ENCODE measurements at regions not wholly inside any gene's neighbourhood (a gene's known extent, or its start where the extent isn't known, plus 50 kb on each side); places are given as distances from the start of the nearest gene placed in this dataset.

DNA sequence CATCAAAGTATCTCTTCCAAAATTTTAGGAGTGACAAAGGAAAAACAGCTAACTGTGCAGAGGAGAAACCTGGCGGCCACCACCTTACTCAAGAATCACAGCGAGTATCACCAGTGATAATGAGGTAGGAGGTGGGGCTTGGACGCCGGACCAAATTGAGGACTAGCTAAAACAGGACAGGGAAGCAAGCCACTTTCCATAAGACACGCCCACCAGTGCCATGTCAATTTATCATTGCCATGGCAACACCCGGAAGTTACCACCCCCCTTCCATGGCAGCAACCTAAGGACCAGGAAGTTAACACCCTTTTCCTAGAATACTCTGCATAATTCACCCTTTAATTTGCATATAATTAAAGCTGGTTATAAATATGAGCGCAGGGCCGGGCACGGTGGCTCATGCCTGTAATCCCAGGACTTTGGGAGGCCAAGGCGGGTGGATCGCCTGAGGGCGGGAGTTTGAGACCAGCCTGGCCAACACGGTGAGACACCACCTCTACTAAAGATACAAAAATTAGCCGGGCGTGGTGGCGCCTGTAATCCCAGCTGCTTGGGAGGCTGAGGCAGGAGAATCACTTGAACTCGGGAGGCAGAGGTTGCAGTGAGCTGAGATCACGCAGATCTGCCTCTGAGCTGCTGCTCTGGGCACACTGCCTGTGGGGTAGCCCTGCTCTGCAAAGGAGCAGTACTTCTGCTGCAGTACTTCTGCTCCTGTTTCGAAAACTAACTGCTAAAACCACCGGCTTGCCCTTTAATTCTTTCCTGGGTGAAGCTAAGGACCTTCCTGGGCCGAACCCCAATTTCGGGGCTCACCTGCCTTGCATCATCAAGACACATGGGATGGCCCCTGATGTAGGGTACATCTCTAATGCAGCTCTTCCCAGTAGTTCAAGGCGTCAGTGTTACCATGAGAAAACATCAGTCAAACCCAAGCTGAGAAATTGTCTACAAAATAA is 116.7 kb downstream of the HMX1 start:
- no peak for DNase-seq

DNA sequence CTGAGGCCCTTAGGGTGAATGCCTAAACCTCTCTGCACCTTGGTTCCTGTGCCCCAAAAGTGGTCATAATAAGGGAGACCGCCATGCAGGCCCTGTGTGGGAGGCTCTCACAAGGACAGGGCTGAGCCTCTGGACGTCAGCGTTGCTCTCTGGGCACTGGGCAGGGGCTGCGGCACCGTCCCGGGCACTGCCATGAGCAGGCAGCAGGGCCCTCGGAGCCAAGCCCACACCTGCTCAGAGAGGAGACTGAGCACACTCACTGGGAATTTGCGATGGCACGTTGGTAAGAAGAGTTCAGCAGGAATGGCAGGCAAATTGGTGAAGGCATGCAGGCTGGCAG is 123.4 kb downstream of the HMX1 start:
- DNase-seq = no peak

DNA sequence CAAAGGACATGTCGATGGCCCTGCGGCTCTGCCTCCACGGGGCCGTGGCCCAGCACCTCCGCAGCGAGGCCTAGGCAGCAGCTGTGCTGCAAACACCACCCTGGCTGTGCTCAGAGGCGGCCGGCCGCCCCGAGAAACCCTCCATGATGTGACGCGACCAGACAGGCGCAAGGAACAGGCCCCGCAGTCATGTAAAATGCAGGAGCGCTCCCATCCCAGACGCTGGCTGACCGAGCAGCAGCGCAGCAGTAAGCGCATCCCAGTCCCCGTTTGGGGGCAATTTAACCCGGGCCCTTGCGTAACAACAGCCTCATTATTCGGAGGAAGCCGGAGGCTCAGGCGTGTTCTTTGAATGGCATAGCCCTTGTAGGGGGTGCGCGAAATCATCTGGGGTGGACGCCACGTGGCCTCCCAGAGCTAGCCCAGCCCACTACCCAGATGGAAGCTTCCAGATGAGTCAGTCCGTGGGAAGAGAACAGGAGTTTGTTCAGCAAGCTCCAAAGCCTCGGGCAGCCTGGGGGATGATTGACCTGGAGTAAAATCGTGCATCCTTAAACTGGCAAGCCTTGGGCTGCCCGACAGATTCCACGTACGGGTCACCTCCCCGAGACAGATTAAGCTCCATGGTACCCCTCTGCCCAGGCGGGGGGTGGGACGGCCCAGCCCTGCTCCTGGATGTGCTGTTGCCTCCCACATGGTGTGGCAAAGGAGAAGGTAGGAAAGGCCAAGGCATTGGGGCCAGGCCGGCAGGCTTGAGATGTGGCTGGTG is 124.0 kb downstream of the HMX1 start:
- no peak for DNase-seq

DNA sequence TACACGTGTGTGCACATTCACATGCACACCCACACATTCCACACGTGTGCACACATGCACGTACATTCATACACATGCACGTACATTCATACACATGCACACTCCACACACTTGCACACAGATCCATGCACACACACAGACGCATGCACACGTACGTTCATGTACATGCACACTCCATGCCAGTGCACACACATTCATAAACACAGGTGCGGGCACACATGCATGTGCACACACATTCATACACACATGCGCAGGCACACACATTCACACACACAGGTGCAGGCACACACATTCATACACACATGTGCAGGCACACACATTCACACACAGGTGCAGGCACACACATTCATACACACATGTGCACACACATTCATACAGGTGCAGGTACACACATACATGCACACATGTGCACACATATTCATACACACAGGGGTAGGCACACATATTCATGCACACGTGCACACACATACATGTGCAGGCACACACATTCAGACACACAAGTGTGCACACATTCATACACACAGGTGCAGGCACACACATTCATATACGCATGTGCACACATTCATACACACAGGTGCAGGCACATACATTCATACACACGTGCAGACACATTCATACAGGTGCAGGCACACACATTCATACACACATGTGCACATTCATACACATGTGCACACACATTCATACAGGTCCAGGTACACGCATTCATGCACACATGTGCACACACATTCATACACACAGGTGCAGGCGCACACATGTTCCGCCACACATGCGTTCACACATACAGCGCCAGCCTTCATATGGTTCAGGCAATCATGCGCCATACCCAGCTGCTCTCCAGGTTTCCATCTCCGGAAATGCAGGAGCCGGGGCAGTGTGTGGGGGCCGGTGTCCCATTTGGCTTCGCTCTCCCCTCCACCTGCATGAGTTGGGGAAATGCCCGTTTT is 124.8 kb downstream of the HMX1 start:
- no peak for DNase-seq

DNA sequence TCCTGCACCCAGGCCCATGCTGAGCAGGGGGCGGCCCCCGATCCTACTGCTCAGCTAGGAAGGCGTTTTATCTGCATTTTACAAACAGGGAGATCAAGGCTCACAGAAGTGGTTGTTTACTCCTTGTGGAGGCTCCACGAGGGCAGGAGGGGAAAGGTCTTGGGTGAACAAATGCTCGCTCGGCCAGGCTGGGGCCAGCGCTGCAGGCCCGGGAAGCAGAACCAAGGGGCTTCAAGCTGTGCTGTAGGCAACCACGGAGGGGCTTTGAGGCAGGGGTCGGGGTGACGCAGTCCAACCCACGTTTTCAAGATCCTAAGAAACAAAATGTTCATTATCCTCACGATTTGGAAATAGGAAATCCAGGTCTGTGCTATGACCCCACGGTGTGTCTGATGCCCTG is 125.8 kb downstream of the HMX1 start:
- no peak for DNase-seq

DNA sequence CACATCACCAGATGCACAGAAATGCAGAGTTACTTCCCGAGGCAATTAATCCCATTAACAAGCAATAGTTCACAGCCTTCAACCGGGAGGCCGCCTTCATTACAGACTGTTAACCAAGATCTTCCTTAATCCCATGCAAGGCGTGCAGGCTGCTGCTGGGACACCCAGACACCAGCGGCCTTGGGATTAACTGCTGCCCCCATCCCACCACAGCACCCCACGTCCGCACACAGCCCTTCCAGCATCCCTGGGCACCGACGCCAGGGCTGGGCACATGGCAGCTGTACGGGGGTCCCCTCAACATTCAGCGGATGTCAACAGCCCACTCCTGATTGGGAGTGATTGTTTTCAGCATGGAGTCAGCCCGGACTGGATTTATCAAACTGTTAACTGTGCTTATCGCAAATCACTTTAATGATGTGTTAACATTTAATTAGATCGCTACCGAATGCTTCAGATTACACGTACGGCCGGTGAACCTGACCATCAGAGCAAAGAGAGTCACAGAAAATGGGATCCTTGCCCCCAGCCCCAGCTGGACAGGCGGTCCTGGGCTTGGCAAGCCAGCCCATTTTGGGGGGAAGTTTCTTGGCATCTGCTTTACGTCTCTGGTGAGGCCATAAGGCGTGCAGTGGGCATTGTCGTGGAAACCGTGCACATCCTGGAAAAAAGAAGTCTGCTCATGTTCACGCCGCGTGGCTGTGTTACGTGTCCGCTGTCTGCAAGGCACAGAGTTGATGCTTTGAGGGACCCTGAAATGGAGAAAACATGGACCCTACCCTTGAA is 126.4 kb downstream of the HMX1 start:
- DNase-seq = no peak

DNA sequence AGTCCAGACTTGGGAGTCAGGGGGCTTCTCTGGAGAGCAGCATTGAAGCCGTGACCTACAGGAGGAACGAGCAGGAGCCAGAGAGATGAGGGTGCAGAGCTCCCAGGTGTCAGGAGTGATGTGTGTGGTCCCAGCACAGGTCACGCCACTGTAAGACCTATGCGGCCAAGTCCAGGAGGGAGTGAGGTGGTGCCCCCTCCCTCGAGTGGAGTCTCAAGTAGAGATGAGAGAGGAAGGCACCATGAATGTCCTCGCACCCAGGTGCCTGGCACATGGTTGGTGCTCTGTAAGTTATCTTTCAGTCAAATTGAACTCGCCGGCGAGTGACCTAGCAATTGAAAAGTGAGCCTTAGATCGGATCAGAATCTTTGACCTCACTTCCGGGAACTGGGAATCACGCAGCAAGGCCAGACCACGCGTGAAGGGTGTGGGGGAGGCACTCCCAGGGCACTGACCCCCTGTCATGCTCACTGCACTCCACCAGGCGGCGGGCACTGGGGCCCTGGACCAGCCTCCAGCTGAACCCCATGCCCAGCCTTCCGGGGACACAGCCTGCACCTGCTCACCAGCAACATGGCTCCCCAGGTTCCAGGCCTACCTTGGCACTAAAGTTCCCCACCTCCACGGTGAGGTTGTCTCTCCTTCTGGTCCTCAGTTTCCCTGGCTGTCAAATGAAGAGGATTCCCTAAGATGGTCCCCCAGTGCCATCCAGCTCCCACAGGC is 127.4 kb downstream of the HMX1 start:
- DNase-seq = no peak

DNA sequence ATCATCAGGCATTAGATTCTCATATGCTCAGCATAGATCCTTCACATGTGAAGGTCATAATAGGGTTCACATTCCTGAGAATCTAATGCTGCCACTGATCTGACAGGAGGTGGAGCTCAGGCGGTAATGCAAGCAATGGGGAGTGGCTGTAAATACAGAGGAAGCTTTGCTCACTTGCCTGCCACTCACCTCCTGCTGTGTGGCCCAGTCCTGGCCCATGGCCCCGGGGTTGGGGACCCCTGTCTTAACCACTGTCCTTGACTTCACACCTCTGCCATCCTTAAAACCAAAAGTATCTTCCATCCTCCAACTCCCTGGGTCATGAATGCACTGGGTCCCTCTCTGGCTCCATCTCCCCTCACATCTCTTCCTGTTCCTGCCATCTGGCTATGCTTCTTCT is 129.1 kb downstream of the HMX1 start:
- no peak for DNase-seq

DNA sequence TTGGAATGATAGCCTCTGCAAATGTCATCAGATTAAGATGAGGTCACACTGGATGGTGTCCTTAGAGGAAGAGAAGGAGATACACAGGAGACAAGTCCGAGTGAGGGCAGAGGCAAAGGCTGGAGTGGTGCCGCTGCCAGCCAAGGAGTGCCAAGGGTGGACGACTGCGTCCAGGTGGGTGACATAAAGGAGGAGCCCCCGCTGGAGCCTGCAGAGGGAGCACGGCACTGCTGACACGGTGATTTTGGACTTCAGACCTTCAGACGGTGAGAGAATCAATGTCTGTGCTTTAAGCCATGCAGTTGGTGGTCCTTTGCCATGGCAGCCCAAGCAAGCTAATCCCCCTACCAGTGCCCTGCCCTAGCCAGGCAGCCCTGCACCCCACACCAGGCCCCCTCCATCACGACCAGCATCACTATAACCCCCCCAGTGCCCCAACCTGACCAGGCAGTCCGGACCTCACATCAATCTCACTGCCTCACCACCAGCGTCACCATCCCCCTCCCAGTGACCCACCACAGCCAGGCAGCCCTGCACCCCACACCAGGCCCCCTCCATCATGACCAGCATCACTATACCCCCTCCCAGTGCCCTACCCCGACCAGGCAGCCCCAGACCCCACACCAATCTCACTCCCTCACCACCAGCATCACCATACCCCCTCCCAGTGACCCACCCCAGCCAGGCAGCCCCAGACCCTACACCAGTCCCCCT is 130.0 kb downstream of the HMX1 start:
- DNase-seq = no peak

DNA sequence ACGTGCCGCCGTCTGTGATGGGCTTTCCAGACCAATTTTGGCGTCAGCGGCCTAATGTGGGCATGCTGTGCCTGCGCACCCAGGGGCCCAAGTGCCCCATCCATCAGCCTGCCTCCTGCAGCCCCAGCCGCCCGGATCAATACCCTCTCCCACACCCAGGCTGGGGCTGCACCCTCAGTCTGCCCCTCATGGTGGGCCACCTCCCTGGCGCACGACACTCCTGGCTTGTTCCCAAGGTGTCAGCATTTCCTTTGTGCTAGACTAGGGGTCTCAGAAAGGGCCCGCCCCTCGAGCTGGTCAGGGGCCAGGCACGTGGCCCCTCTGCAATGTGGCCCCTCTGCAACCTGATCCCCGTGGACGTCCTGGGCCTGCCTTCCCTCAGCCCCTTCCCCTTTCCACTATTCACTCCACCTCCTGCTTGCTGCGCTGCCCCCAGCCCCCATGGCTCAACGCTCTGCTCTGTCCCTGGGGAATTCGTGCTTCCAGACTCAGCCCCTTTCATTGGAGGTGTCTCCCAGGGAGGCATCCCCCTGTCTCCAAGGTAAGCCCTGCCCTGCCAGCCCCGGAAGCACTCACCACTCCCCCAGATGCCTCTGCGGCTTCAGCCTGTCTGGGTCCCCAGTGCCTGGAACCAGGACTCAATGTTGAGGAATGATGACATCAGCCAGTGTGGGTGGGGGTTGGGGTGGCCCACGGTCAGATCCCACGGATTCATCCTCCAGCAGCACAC is 130.8 kb downstream of the HMX1 start:
- no peak for DNase-seq

DNA sequence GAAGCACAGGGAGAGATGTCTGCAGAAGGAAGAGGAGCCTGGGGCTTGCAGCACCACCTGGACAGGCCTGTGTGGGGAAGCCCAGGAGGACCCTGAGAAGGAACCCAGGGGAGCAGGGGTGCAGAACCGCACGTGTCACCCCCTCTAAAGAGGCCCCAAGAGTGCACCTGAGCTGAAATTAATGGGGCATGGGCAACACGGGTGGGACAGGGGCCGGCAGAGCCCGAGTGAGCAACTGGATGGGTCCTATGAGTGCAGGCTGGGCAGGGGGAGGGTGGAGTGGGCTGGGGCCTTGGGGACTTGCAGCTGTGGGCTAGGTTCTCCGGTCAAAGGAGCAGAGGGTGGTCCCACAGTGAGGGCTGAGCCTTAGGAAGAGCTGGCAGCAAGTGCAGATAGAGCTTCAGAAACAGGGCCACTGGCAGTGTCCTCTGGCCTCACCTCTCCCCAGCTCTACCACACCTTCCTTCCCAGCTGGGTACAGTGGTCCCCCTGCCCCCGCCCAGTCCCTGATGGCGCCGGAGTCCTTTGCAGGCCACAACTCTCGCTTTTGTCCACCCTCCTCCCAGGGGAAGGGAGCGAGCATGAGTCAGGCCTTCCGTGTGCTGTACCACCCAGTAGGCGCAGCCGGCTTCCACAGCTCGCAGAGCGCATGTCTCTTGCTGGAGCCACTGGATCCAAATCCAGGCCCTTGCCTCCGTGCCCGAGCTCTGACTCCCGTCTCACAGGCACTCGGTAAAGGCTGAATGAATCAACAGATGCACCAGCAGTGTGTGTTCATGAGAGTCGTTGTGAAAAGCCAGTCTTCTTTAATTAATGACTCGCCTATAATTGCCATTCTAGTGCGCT is 131.6 kb downstream of the HMX1 start:
- no peak for DNase-seq

DNA sequence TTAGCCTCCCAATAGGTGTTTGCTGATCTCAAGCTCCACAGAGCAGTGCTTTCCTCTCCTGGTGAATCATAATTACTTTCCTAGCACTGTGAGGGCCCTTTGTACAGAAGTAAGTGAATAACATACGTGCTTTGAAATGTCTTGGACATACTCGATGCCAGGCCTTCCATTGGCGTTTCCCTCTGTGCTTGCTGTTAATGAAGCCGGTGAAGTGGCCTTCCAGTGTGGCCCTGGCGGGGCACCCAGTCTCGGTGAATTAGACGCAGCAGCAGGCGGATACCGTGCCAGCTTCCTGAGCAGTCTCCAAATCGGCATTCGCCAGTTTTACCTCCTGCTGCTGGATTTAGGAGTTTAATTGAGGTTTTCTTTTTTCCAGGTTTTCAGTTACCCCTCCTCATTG is 132.3 kb downstream of the HMX1 start:
- DNase-seq = no peak

DNA sequence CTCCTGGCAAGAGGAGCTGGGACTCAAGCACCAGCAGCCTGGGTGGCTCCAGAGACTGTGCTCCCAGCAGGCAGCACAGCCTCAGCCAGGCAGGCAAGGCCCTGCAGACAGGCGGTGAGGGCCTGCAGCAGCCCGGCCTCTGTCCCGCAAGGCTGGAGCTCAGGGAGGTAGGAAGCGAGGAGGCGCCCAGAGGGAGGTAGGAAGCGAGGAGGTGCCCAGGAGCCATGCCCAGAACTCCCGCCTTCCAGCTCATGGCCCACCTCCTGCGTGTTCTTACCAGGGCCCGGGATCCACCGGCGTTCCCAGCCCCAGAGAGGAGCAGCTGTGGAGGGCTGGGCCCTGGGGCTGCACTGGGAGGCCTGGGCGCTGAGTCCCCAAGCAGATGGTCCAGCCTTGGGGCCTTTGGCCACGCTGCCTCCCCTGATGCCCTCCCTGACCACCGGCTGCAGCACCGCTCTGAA is 133.1 kb downstream of the HMX1 start:
- no peak for DNase-seq

DNA sequence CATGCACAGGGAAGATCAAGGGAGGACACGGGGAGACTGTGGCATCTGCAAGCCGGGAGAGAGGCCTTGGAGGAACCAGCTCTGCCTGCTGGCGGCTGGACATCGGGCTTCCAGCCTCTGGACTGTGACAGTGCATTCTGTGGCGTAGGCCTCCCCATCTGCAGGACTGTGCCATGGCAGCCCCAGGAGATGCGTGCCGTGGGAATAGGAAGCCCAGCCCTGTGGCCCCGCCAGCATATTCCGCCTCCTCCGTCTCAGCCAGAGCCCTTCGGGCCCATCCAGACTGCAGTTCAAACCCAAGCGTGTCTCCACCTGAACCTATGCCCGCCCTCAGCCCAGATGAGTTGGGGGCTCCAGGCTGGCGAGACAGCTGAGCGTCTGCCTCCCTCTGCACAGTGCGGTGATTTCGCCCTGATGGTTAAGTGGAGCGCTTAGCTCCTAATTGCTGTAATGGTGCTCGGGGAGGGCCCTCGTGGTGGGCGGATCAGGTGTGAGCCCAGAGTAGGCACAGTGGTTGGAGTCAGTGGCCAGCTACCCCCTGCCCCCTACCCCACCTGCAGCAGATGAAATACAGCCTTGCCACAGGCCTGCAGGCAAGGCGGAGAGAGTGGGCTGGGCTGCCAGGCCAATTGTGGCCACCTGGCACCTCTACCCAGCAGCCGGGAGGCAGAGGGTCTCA is 133.9 kb downstream of the HMX1 start:
- no peak for DNase-seq

DNA sequence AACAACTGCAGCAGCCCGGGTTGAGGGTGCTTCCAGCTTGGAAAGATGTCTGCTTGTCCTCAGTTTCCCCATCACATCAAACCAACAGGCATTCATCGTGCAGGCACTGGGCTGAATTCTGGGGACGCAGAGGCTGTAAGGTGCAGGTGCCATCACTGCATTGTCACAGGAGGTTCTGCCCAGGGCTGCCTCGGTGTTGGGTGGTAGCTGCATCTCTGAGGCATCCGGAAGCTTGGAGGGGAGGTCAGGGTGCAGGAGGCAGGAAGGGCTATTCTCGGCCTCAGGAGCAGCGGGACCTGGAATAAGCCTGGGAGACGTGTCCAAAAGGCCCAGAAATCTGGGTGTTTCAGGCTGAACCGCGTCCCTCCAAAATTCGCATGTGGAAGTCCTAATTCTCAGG is 134.6 kb downstream of the HMX1 start:
- DNase-seq = no peak

DNA sequence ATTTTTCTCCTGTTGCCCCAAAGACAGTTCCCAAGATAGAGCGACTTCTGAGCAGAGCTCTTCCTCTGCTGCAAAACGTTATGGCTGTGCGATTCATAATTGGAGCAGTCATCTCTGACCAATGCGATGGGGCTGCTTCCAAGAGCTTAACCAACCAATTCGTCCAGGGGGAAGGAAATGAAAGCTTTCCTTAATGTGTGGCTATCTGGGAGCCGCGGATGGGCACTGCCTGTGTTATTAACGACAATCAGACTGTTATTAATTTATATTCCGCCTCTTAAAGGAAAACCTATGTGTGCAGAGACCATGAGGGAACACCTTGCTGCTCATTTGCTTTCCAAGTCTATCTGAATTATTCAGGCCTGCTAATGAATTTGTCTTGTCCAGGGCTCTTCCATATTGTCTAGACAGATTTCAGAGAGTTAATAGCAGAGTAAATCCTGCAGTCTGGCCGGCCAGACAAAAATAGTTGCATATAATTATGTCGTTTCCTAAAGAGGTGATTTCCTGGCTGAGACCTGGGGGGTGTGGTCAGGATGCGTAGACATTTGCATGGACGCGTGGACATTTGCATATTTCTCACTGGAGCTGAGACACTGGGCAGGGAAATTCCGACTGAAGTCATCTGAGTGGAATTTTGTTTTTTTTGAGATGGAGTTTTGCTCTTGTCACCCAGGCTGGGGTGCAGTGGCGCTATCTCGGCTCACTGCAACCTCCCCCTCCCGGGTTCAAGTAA is 135.4 kb downstream of the HMX1 start:
- DNase-seq = no peak

DNA sequence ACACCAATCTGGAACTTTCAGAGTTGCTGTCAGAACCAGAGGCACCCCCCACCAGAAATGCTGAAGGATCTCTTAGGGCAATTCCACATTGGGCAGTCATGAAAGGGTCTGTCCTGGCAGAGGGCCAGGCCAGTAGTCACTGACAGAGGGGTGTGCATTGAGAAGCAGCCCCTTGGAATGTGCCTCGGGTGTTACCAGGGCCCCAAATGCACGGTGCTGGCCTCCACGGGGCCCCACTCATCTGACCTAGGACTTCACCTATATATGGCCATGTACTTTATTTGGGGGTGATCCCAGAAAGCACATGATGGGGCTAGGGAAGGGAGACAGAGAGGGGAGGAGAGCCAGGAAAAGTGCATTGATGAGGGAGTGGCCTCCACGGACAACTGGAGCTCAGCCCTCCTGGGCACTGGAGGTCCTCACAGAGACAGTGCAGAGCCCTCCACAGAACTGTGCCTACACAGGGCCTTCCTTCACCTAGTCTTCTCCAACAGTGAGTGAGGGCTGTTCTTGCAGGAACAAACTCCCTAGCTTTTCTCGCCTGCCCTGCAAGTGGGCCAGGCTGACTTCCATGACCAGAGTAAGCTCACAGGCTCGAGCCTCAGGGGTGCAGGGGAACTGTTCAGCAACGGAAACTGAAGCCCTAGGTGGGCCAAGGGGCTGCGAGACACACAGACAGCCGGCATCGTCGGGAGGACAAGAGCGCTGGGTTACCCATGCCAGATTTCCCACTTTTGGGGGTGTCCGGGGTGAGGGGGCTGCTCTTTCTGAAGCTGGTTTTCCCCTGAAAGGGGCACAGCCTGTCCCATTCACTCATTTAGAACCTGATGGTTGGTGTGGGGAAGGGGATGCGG is 136.2 kb downstream of the HMX1 start:
- DNase-seq = no peak
